ENCODE measurements at regions not wholly inside any gene's neighbourhood (a gene's known extent, or its start where the extent isn't known, plus 50 kb on each side); places are given as distances from the start of the nearest gene placed in this dataset.

- no peak for DNase-seq (ENCODE audit: low spot score)
Measured at GRCh38 chr1:48054232-48054631, 57.0 kb upstream of the TRABD2B start.

GRCh38 chr1:48052923-48053291 lies 55.7 kb upstream of the TRABD2B start:
- DNase-seq (ENCODE audit: low spot score) = no peak

GRCh38 chr1:48051466-48052126 lies 54.4 kb upstream of the TRABD2B start:
- no peak for DNase-seq (ENCODE audit: low spot score)

DNA sequence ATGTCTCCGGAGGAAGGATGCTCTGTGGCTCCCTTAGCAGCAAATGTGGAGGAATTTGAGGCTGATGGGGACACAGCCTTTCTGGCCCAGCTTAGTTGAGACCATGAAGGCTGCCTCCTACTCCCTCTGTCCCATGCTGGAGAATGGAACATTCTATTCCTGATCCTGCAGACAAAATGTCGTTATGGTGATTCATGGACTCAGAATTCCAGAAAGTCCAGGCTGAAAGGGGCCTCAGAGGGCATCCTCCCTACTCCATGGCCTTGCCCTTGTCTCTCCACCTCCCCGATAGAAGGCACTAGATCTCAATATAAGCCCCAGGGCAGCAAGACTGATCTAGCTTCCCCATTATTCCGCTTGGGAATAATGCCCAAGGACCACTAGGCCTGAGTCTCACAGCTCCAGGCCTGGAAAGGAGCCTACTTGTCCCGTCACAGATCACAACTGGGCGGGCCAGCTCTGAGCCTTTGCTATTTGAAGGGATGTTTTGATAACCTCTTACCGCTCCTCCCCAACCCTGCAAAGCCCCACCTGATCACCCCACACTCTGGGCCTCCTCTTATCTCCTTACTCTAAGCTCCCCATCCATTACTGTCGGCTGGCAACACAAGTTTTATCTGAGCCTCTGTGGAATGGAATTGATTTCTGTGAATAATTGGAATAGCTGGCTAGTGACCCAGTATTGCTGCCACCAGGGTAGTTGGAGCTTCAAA lies 52.8 kb upstream of the TRABD2B start:
- no peak for DNase-seq (ENCODE audit: low spot score)

DNA sequence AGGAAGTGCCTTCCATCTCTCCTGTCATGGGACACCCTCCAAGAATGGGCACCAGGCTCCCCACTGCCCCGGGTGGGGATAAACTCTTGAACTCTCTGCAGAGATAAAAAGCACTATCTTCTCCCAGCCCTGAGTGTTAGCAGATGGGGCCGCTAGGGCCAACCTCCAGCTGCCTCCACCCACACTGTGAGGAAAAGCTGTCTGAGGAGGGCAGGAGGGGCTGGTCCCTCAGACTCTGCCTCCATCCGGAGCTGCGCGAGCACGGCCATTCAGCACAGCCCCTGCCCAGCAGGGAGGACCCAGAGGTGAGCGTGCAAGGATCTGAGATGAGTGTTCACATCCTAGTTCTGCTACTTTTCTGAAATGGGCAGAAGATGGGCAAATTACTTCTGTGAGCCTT lies 51.8 kb upstream of the TRABD2B start:
- no peak for DNase-seq (ENCODE audit: low spot score)

DNA sequence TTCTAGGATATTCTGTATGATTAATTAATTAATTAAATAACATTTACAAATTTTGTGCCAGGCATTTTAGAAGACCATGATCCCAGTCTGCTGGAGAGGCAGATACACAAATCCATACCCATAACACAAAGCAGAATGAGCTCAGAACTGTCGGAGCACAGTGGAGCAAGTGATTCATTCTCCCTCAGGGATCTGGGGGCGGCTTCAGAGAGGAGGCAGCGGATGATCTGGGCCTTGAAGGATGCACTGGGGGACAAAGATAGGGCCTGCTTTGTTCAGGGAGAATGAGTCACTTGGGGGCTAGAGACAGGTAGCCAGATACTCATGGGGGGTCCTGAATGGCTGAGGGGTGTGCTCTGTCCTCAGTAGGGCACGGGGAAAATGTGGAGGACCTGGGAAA lies 50.9 kb upstream of the TRABD2B start:
- DNase-seq (ENCODE audit: low spot score) = no peak

- DNase-seq (ENCODE audit: low spot score) = no peak
Measured at GRCh38 chr1:48047116-48047515, 49.9 kb upstream of the TRABD2B start.

Data from CD4-positive, alpha-beta T cell treated with Interleukin-15 for 4 hours (primary cell).